Neural progenitor cell (in vitro differentiated cells): ENCODE measurements at regions not wholly inside any gene's neighbourhood (a gene's known extent, or its start where the extent isn't known, plus 50 kb on each side); places are given as distances from the start of the nearest gene placed in this dataset.

Source experiments
- DNase-seq: peaks from one replicate; pipeline ENCODE4 v3.0.0-alpha.2; 2016; ENCODE audit warnings: low spot score
- H2AFZ ChIP-seq: fragments of 200-600 bp; sonication (generic); replicated peaks from 2 replicates; pipeline ENCODE4 v1.6.1; 2016; ENCODE audit warnings: antibody characterized with exemption
- H3F3A ChIP-seq: fragments of 200-600 bp; sonication (generic); 2 replicates; pipeline ENCODE4 v1.6.1; 2016; ENCODE audit warnings: antibody characterized with exemption, low read depth
- H3K27ac ChIP-seq: fragments of 200-600 bp; sonication (generic); 2 replicates; pipeline ENCODE4 v1.5.1; 2016; ENCODE audit warnings: mild to moderate bottlenecking
- H3K27me3 ChIP-seq: fragments of 200-600 bp; sonication (generic); 2 replicates; pipeline ENCODE4 v1.6.1; 2016; ENCODE audit warnings: mild to moderate bottlenecking, moderate library complexity
- H3K36me3 ChIP-seq: fragments of 200-600 bp; sonication (generic); 2 replicates; pipeline ENCODE4 v1.5.1; 2016
- H3K4me1 ChIP-seq: fragments of 200-600 bp; sonication (generic); 2 replicates; pipeline ENCODE4 v1.6.1; 2016; ENCODE audit warnings: mixed run types
- H3K4me2 ChIP-seq: fragments of 200-600 bp; sonication (generic); 2 replicates; pipeline ENCODE4 v1.6.1; 2016
- H3K4me3 ChIP-seq: fragments of 200-600 bp; sonication (generic); 2 replicates; pipeline ENCODE4 v1.5.1; 2016
- H3K79me2 ChIP-seq: fragments of 200-600 bp; sonication (generic); 2 replicates; pipeline ENCODE4 v1.6.1; 2016; ENCODE audit warnings: low read depth
- H3K9ac ChIP-seq: fragments of 200-600 bp; sonication (generic); 2 replicates; pipeline ENCODE4 v1.6.1; 2016
- H3K9me3 ChIP-seq: fragments of 200-600 bp; sonication (generic); 2 replicates; pipeline ENCODE4 v1.5.1; 2016; ENCODE audit warnings: low read depth
- H4K20me1 ChIP-seq: fragments of 200-600 bp; sonication (generic); 2 replicates; pipeline ENCODE4 v1.6.1; 2016; ENCODE audit warnings: low read depth
- H3K27ac Mint-ChIP-seq: 3 replicates; pipeline ENCODE4 v1.8.0; 2021; ENCODE audit warnings: mixed read lengths
- H3K27me3 Mint-ChIP-seq: 2 replicates; pipeline ENCODE4 v1.8.0; 2022; ENCODE audit warnings: low read depth, mild to moderate bottlenecking, inconsistent platforms, moderate library complexity, mixed read lengths; ENCODE audit not compliant: insufficient read depth
- H3K36me3 Mint-ChIP-seq: 3 replicates; pipeline ENCODE4 v1.8.0; 2021; ENCODE audit warnings: mixed read lengths
- H3K4me1 Mint-ChIP-seq: 3 replicates; pipeline ENCODE4 v1.8.0; 2021; ENCODE audit warnings: mixed read lengths
- H3K4me3 Mint-ChIP-seq: 3 replicates; pipeline ENCODE4 v1.8.0; 2021; ENCODE audit warnings: mild to moderate bottlenecking, moderate library complexity, mixed read lengths
- H3K9me3 Mint-ChIP-seq: 3 replicates; pipeline ENCODE4 v1.8.0; 2020; ENCODE audit warnings: mixed read lengths
- CTCF ChIP-seq: fragments of 200-600 bp; sonication (generic); IDR thresholded peaks from 2 replicates; pipeline ENCODE4 v1.5.1; 2017; ENCODE audit warnings: antibody characterized with exemption, mild to moderate bottlenecking
- EZH2 ChIP-seq: fragments of 200-600 bp; sonication (generic); IDR thresholded peaks from 2 replicates; pipeline ENCODE4 v1.6.1; 2017; ENCODE audit warnings: antibody characterized with exemption, mild to moderate bottlenecking, moderate library complexity
- EZH2phosphoT487 ChIP-seq: fragments of 200-600 bp; sonication (generic); IDR thresholded peaks from 2 replicates; pipeline ENCODE4 v1.6.1; 2017; ENCODE audit warnings: antibody characterized with exemption

- no peaks in the 10 kb centered on the region for H3K27me3 Mint-ChIP-seq
- H3K36me3 Mint-ChIP-seq: no peaks in the 10 kb centered on the region
- H3F3A ChIP-seq: no peaks in the 10 kb centered on the region
- H4K20me1 ChIP-seq: no peaks in the 10 kb centered on the region
- peaks cover 3% of the 10 kb centered on the region for H3K9me3 Mint-ChIP-seq
- H2AFZ ChIP-seq: no peak overlapping the region
- no peak overlapping the region for H3K4me3 ChIP-seq
- no peaks in the 10 kb centered on the region for H3K4me1 ChIP-seq
- no peak overlapping the region for H3K27ac ChIP-seq
- no peak overlapping the region for H3K4me2 ChIP-seq
- no peaks in the 10 kb centered on the region for H3K79me2 ChIP-seq
- H3K36me3 ChIP-seq: no peaks in the 10 kb centered on the region
- H3K4me1 Mint-ChIP-seq: no peaks in the 10 kb centered on the region
- no peak overlapping the region for H3K27ac Mint-ChIP-seq
- no peak for DNase-seq
- TF ChIP-seq CTCF (no peak), EZH2 (no peak), EZH2phosphoT487 (no peak)
- H3K4me3 Mint-ChIP-seq: no peak overlapping the region
- no peaks in the 10 kb centered on the region for H3K27me3 ChIP-seq
- H3K9me3 ChIP-seq: no peaks in the 10 kb centered on the region
- no peak overlapping the region for H3K9ac ChIP-seq
Measured at GRCh38 chr7:118109607-118110006, 74.4 kb upstream of the LSM8 start.

DNA sequence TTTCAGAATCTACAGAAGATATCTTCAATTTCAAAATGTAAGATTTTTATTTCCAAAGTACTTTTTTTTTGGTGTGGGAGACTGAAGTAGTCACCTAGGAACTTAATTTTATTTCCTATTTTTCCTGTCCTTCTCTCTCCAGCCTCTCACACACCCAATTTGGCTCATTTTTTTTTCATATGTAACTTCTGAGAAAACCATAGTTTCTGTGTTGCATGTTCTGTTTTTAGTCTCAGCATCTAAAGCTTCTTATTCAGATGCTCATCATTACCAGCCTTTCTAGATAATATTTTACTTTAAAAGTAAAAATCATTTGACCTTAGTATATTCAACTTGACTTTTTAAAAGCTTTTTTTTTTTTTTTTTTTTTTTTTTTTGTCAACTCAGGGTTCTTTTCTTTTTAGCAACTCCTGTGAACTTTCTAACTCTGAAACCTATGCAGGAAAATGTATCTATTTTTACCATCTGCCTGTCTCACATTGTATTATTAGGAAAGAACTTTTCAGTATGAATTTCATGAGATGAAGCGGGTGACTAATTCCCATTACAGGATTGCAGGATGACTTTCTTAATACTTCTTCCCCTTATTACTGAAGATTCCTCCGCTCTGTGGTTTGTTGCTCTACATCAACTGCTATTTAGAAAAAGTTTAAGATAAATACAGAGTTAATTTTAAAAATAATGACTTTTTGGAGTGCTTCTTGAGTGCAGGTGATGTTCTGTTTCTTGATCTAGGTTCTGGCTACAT, 73.6 kb upstream of the LSM8 start:
- no peaks in the 10 kb centered on the region for H3K27me3 Mint-ChIP-seq
- Histone ChIP-seq H3K9me3 (no peaks in the 10 kb centered on the region), H3K36me3 (no peaks in the 10 kb centered on the region), H3K9ac (no peak overlapping the region), H3F3A (no peaks in the 10 kb centered on the region), H3K4me3 (no peak overlapping the region), H3K79me2 (no peaks in the 10 kb centered on the region), H3K27ac (no peak overlapping the region), H2AFZ (no peak overlapping the region), H3K4me1 (no peaks in the 10 kb centered on the region), H3K4me2 (no peak overlapping the region), H3K27me3 (no peaks in the 10 kb centered on the region), H4K20me1 (no peaks in the 10 kb centered on the region)
- no peaks in the 10 kb centered on the region for H3K4me1 Mint-ChIP-seq
- peaks cover 3% of the 10 kb centered on the region for H3K9me3 Mint-ChIP-seq
- H3K36me3 Mint-ChIP-seq: no peaks in the 10 kb centered on the region
- H3K27ac Mint-ChIP-seq: no peak overlapping the region
- TF ChIP-seq EZH2phosphoT487 (no peak), CTCF (no peak), EZH2 (no peak)
- DNase-seq: no peak
- H3K4me3 Mint-ChIP-seq: no peak overlapping the region

- Histone ChIP-seq H3F3A (no peaks in the 10 kb centered on the region), H3K36me3 (no peaks in the 10 kb centered on the region), H3K9ac (no peak overlapping the region), H3K27me3 (no peaks in the 10 kb centered on the region), H3K27ac (no peak overlapping the region), H3K79me2 (no peaks in the 10 kb centered on the region), H3K4me1 (no peaks in the 10 kb centered on the region), H4K20me1 (no peaks in the 10 kb centered on the region), H3K9me3 (no peaks in the 10 kb centered on the region), H3K4me3 (no peak overlapping the region), H2AFZ (no peak overlapping the region), H3K4me2 (no peak overlapping the region)
- H3K27ac Mint-ChIP-seq: no peak overlapping the region
- H3K4me1 Mint-ChIP-seq: no peaks in the 10 kb centered on the region
- no peak for DNase-seq
- TF ChIP-seq EZH2 (no peak), EZH2phosphoT487 (no peak)
- no peaks in the 10 kb centered on the region for H3K36me3 Mint-ChIP-seq
- H3K27me3 Mint-ChIP-seq: peaks cover 2% of the 10 kb centered on the region
- peaks cover 3% of the 10 kb centered on the region for H3K9me3 Mint-ChIP-seq
- H3K4me3 Mint-ChIP-seq: no peak overlapping the region
Measured at GRCh38 chr7:118111347-118111746, 72.6 kb upstream of the LSM8 start.

- Histone ChIP-seq H3K79me2 (no peaks in the 10 kb centered on the region), H3K4me2 (no peak overlapping the region), H3K9ac (no peak overlapping the region), H3K4me3 (no peak overlapping the region), H3K9me3 (no peaks in the 10 kb centered on the region), H3K27me3 (no peaks in the 10 kb centered on the region), H3F3A (no peaks in the 10 kb centered on the region), H2AFZ (no peak overlapping the region), H4K20me1 (no peaks in the 10 kb centered on the region), H3K27ac (no peak overlapping the region), H3K4me1 (no peaks in the 10 kb centered on the region), H3K36me3 (no peaks in the 10 kb centered on the region)
- TF ChIP-seq EZH2 (no peak), CTCF (no peak), EZH2phosphoT487 (no peak)
- H3K27ac Mint-ChIP-seq: no peak overlapping the region
- no peaks in the 10 kb centered on the region for H3K4me1 Mint-ChIP-seq
- H3K9me3 Mint-ChIP-seq: peaks cover 3% of the 10 kb centered on the region
- peaks cover 2% of the 10 kb centered on the region for H3K27me3 Mint-ChIP-seq
- DNase-seq: no peak
- no peak overlapping the region for H3K4me3 Mint-ChIP-seq
- no peaks in the 10 kb centered on the region for H3K36me3 Mint-ChIP-seq
Measured at GRCh38 chr7:118114175-118114574, 69.8 kb upstream of the LSM8 start.
